Stimulated activated CD8-positive, alpha-beta memory T cell treated with anti-CD3 and anti-CD28 coated beads, Interleukin-7, amount 100 ng/mL, for 48 hours (primary cell): ENCODE measurements at regions not wholly inside any gene's neighbourhood (a gene's known extent, or its start where the extent isn't known, plus 50 kb on each side); places are given as distances from the start of the nearest gene placed in this dataset.

Experiments used
- DNase-seq, 2 donors: peaks; one replicate each; pipeline ENCODE4 v3.0.0-alpha.2; 2020; ENCODE audit warnings: low read depth in 1 of 2; ENCODE audit errors: extremely low read depth in 1 of 2

DNA sequence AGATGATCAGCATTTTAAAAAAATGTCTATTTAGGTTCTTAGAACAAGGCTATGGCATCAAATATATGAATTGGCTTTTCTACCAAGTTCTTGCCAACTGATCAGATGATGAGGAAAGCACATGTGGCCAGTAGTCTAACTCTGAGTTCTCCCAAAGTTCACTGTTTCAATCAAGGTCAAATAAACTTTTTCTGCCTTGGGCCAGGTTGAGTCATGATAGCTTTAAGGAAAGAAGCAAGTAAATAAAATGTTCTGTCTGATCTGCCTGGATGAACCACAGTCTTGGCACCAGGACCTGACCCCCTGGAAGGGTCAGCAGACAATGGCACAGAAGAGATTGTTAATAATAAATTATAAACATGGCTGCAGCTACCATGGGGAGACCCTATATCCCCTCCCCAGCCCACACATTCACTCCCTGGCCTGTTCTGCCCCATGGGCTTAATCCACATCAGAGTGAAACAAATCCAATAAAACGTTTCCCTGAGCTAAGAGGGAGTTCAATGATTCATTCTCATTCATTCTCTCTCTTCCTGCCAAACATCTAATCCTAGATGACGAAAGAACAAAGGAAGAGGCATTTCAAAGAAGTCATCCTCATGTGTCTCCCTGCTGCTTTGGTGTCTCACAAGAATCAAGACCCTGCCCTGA lies 661.6 kb downstream of the DHX35 start:
- no peak for DNase-seq

DNA sequence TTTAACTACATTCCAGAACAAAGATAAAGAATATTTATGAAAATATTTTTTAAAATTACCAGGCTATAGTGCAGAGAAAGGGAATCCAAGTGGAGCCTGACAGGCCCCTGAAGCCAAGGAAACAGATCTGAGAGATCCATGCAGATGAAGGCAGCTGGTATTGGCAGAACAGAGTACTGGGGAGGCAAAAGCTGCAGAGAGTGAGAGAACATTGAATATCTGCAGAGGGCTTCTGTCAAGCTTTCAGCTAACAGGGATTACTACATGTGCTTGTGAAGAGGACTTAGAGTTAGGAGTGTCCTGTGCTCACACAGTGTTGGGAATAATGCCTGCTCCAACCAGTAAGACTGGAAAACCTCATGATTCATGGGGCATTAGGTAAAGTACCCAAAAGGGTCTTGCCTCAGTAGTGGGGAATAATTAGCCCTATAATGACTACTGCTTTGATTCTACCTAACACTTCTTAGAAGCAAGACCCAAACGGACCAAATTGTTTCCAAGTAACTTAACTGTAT lies 657.2 kb downstream of the DHX35 start:
- DNase-seq, result no peak

GRCh38 chr20:39611901-39612300 lies 649.8 kb downstream of the DHX35 start:
- DNase-seq, result no peak

DNA sequence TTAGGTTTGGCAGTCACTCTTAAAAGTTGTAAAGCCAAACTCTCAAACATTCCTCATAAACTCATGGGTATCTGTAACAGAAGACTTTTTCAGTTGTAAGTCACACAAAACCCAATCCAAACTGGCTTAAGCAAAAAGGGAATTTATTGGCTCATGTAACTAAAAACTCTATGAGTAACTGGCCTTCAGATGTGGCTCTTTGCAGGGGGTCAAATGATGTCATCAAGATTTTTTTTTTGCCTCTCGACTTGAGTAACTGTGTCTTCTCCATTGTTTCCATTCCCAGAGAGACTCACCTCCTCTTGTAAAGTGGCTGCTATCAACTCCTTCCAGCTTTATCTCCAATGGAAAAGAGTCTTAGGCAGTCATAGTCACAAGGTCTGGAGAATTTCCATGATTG lies 645.0 kb downstream of the DHX35 start:
- no peak for DNase-seq

- no peak for DNase-seq
These were observed 643.8 kb downstream of the DHX35 start for GRCh38 chr20:39605908-39606307.

- DNase-seq, result no peak
These were observed 643.2 kb downstream of the DHX35 start for GRCh38 chr20:39605361-39605760.

DNA sequence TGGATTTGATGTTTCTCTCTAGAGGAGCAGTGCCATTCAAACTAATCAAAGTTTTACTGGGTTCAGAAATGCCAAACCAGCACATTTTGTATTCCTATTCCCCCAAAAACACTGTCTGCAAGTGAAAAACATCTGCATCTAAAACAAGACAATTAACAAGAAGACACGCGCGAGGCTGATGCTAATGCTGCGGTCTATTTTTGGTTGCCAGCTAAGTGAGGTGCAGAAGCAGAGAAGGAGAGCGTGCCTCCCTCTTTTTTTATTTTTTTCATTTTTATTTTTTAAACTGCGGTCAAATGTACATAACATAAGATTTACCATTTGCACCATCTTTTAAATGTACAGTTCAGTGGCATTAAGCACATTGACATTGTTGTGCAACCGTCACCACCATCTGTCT lies 641.1 kb downstream of the DHX35 start:
- DNase-seq, result no peak

- no peak for DNase-seq
These were observed 640.5 kb downstream of the DHX35 start for GRCh38 chr20:39602649-39603048.

DNA sequence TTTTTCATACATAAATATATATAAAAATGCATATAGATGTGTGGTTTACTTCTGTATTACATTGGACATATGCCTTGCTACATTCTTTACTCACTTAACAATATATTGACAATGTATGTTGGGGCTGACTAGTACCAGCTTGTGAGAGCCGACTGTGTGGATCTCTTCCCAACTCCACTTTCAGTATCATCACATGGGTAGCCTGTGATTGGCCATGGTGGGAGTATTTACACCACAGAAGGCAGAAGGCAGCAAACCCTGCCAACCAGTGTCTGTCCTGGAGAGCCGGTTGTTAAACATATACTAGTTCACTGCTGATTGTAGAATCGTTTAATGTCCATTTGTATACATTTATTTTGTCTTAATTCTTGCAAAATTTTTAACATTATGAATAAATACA lies 638.7 kb downstream of the DHX35 start:
- DNase-seq, result no peak

- DNase-seq, result no peak
These were observed 638.0 kb downstream of the DHX35 start for GRCh38 chr20:39600156-39600555.

GRCh38 chr20:39596554-39596953 lies 634.4 kb downstream of the DHX35 start:
- DNase-seq, result no peak

DNA sequence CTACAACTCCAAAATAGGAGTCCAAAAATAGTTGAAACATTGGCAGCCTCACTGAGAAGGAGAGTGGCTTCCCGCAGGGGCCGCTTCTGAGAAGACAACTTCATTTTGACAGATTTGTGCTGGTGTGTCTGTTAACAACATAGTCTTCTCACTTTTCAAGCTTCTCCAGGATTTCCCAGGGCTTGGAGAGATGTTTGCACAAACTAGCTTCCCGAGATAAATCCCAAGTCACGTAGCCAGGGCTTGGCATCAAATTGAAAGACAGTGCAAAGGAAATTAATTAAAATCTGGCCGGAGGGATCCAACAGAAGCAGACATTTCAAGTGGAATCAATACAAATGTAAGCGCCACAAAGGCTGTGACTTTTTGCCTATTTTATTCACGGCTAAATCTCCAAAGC lies 630.2 kb downstream of the DHX35 start:
- no peak for DNase-seq

- no peak for DNase-seq
These were observed 626.1 kb downstream of the DHX35 start for GRCh38 chr20:39588148-39588757.

DNA sequence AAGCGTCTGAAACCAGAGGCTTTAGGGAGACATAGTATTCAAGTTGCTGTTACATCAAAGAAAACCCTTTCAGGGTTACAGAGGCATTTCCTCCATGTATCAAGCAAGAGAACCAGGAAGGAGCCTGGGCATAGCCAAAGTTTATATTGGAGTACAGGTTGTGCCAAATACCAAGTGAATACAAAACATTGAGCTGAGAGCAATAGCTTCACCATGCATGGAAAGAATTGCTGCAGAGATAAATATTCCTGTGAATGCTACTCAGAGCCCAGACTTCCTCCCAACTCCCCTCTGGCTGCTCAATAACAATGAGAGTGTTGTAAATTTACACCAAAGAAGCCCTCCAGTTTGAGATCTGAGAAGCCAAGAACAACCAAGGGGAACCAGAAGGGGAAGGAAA lies 618.9 kb downstream of the DHX35 start:
- no peak for DNase-seq

- DNase-seq, result no peak
These were observed 614.6 kb downstream of the DHX35 start for GRCh38 chr20:39576771-39577170.

DNA sequence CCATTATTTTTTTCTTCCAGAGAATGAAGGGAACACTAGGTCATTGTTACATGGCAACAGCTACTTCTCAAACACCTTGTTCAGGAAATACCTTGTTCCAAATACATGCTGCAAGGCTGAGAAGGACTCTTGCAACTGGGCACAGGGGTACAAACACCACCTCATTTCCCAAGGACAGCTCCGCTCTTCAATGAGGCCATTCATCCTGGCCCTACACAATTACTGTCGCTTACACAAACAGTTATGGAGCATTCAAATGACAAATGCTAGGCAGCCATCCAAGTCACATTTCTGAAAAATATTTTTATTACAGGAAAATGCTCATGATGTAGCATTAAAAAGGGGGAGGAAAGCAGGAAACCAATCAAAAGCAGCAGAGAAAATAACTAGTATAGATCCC lies 611.9 kb downstream of the DHX35 start:
- DNase-seq, result no peak

DNA sequence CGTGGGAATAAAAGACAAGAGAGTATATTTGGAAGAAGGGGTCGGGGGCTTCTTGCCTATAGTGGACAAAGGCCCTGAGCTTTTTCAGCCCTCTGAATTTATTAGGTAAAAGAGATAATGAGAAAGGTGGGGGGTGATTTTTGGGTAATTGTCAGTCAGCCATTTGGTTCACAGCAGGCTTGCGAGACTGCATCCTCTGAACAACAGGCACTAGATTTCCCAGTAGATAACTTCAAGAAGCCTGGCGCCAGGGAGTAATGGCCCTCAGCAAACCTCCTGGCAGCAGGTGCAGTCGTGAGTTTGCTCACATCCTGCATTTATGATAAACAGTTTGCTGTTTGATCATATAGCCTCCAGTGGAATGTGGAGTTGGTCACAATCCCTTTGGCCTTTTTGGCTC lies 609.0 kb downstream of the DHX35 start:
- DNase-seq, result no peak

DNA sequence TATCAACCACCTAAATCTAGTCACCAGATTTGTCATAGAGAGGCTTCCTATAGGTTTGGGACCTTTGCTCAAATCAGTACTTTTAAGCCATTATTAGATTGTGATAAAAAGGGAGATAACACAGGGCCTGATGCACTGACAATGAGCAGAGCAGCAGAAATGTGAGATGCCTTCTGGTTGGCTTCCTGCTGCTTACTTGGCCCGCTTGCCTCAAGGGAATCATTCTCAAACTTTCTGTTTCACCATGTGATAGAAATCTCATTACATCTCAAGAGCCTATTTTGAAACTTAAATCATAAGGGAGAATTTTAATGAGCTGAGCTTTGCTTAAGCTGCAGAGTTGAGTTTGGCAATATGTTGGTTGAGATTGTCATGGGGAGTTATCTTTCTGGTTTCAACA lies 606.0 kb downstream of the DHX35 start:
- DNase-seq, result no peak

DNA sequence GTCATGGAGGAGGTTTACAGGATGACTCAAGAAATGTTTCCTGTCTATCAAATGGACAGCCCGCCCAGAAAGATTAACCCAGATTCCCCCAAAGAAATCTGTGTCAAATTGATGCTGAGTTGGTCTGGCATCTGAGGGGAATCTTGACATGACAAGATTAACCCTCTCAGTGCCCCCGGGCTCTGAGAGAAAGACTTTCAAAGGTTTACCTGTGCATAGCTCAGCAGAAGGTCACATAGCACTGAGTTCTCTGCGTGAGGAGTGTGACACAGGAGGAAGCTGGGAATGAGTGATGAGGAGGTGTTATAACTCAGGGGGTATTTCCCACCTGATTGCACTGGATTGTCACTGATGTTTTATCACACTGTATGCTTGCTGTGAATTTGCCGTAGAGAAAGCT lies 601.2 kb downstream of the DHX35 start:
- DNase-seq, result no peak

DNA sequence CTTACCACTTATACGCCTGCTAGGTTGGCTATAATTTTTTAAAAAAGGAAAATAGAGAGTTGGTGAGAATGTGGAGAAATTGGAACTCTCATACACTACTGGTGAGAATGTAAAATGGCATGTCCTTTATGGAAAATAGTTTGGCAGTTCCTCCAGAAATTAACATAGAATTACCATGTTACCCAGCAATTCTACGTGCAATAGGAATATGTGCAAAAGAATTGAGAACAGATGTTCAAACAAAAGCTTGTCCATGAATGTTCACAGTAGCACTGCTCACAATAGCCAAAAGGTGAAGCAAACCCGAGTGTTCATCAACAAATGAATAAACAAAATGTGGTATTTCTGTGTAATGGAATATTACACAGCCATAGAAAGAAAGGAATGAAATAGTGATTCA lies 592.2 kb downstream of the DHX35 start:
- no peak for DNase-seq

GRCh38 chr20:39553120-39553519 lies 591.0 kb downstream of the DHX35 start:
- no peak for DNase-seq

- DNase-seq, result no peak
These were observed 587.6 kb downstream of the DHX35 start for GRCh38 chr20:39549733-39550132.
